ENCODE measurements at regions not wholly inside any gene's neighbourhood (a gene's known extent, or its start where the extent isn't known, plus 50 kb on each side); places are given as distances from the start of the nearest gene placed in this dataset.

DNA sequence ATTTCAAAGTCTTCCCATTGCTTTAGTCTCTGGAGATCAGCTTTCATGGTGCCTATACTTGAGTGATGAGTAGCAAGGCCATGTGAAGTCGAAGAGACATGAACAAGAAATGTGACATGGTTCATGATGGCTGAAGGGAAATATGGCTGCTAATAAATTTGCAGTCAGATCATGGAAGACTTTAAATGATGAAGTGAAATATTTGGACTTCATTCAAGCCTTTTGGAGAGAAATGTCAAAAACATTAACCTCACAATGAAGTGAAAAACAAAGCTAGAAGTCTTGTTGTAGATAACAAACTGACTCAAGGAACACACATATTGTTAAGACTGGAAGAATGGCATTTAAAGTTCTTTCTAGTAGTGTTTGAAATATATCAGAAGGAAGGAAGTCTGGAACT is 120.3 kb upstream of the CCDC54 start:
- 0 to 2% methylated on average over 1 of the region's 1 CpG for WGBS, 2 experiments
- Histone ChIP-seq H3K36me3 (ENCODE audit: control insufficient read depth, insufficient read depth, low read length) (no peaks in the 10 kb centered on the region), H3K4me1 (ENCODE audit: control insufficient read depth, insufficient read depth, low read length) (no peaks in the 10 kb centered on the region), H3K4me3 (ENCODE audit: insufficient read depth, low read depth, low read length) (no peak overlapping the region), H3K27ac (ENCODE audit: insufficient read depth, low read depth, low read length, poor library complexity, severe bottlenecking) (no peak overlapping the region), H3K27me3 (ENCODE audit: control insufficient read depth, insufficient read depth, low read length, poor library complexity, severe bottlenecking) (no peaks in the 10 kb centered on the region), H3K9me3 (ENCODE audit: control insufficient read depth, low read length) (no peaks in the 10 kb centered on the region)

DNA sequence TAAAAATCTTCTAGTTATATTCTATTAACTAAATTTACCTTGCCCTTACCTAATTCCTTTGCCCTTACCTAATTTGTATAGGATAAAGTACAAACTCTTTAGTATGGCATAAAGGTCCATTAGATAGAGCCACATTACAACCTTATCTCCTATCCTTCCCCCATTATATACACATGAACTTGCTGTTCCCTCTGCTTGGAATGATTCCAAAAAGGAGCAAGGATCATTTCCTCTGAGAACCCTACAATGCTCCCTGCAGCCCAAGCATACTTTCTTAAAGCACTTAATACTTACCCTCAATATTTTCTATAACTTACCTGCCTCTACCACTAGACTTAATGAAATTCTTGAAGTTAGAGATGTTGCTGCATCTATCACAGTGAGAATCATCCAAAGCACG is 118.9 kb upstream of the CCDC54 start:
- 92 to 100% methylated on average over 1 of the region's 1 CpG for WGBS, 2 experiments
- H3K36me3 ChIP-seq (ENCODE audit: control insufficient read depth, insufficient read depth, low read length): no peaks in the 10 kb centered on the region
- H3K9me3 ChIP-seq (ENCODE audit: control insufficient read depth, low read length): no peaks in the 10 kb centered on the region
- no peak overlapping the region for H3K27ac ChIP-seq (ENCODE audit: insufficient read depth, low read depth, low read length, poor library complexity, severe bottlenecking)
- no peaks in the 10 kb centered on the region for H3K4me1 ChIP-seq (ENCODE audit: control insufficient read depth, insufficient read depth, low read length)
- H3K27me3 ChIP-seq (ENCODE audit: control insufficient read depth, insufficient read depth, low read length, poor library complexity, severe bottlenecking): no peaks in the 10 kb centered on the region
- H3K4me3 ChIP-seq (ENCODE audit: insufficient read depth, low read depth, low read length): no peak overlapping the region

DNA sequence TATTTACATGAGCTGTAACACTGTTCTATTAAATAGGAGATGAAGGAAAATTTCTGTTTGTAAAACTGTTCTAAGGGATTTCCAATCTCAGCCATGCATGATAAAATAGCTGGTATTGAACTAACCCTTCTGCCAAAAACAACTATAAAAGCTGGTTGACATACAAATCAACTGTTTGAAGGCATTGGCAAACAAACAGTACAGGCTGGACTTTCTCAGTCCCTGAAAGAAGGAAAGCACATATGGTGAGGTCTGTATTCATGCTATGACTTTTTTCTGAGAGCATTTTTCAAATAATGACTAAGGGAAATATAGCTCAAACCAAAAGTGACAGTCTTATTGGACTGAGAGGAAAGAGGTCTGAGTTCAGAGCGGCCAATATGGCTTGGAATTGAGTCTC is 117.0 kb upstream of the CCDC54 start:
- WGBS, 2 experiments: 92% methylated on average over 1 of the region's 1 CpG; no CpG with 5 or more reads in 1 of the 2 experiments
- Histone ChIP-seq H3K27me3 (ENCODE audit: control insufficient read depth, insufficient read depth, low read length, poor library complexity, severe bottlenecking) (no peaks in the 10 kb centered on the region), H3K9me3 (ENCODE audit: control insufficient read depth, low read length) (no peaks in the 10 kb centered on the region)

DNA sequence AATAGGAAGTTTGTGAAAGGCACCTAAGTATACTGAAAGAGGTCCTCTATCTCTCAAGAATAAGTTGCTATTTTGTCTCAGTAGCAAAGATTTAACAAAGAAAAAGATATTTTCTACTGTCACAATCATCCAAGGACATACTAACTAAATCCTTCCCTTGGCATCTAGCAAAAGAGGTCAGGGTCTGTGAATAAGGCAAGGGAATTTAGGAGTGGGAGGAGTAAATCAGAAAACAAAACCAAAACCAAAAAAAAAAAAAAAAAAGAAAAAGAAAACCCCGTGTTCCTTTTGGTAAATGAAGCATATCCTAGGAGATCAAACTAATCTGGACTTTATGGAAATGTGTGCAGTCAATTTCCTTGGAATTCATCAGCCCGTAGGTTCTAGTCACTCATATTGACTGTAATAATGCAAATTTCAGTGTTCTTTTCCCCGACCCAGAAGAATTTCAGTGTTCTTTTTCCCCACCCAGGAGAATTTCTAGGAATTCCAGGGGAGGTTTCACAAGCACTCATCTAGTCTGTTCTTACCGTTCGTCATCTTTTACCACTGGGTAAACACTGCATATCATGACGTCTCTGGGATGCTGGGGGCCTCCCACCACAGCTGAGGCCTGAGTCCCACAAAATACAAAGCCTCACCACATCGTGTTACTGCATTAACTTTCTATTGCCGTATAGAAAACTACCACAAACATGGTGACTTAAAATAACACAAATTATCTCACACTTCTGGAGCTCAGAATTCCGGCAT is 113.8 kb upstream of the CCDC54 start:
- H3K36me3 ChIP-seq (ENCODE audit: control insufficient read depth, insufficient read depth, low read length): no peaks in the 10 kb centered on the region
- H3K4me1 ChIP-seq (ENCODE audit: control insufficient read depth, insufficient read depth, low read length): no peaks in the 10 kb centered on the region
- no peaks in the 10 kb centered on the region for H3K27me3 ChIP-seq (ENCODE audit: control insufficient read depth, insufficient read depth, low read length, poor library complexity, severe bottlenecking)
- H3K27ac ChIP-seq (ENCODE audit: insufficient read depth, low read depth, low read length, poor library complexity, severe bottlenecking): no peak overlapping the region
- no peak overlapping the region for H3K4me3 ChIP-seq (ENCODE audit: insufficient read depth, low read depth, low read length)
- no peaks in the 10 kb centered on the region for H3K9me3 ChIP-seq (ENCODE audit: control insufficient read depth, low read length)
- 83 to 93% methylated on average over 9 of the region's 9 CpGs for WGBS, 2 experiments

More for the DNA sequence above, 117.0 kb upstream of the CCDC54 start:
- Histone ChIP-seq H3K4me3 (ENCODE audit: insufficient read depth, low read depth, low read length) (no peak overlapping the region), H3K36me3 (ENCODE audit: control insufficient read depth, insufficient read depth, low read length) (no peaks in the 10 kb centered on the region), H3K27ac (ENCODE audit: insufficient read depth, low read depth, low read length, poor library complexity, severe bottlenecking) (no peak overlapping the region), H3K4me1 (ENCODE audit: control insufficient read depth, insufficient read depth, low read length) (no peaks in the 10 kb centered on the region)

DNA sequence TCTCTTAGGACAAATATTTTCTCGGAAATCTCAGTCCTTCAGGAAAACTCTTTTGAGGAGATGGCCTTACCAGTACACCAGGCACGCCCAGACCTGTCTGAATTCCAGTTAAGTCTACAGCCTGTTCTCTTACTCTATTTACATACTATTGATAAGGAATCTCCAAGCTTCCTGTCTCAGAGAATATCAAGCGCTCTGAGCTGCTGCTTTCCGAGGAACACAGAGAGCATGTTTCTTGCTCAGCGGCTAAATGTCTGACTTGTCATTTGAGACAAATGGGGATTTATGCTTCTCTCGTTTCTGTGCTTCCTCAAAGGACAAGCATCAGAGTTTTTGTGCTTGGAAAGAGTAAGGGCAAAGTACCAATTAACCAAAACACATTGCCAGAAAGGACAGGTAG is 112.4 kb upstream of the CCDC54 start:
- Histone ChIP-seq H3K9me3 (ENCODE audit: control insufficient read depth, low read length) (no peaks in the 10 kb centered on the region), H3K36me3 (ENCODE audit: control insufficient read depth, insufficient read depth, low read length) (no peaks in the 10 kb centered on the region), H3K4me3 (ENCODE audit: insufficient read depth, low read depth, low read length) (no peak overlapping the region), H3K27me3 (ENCODE audit: control insufficient read depth, insufficient read depth, low read length, poor library complexity, severe bottlenecking) (no peaks in the 10 kb centered on the region), H3K27ac (ENCODE audit: insufficient read depth, low read depth, low read length, poor library complexity, severe bottlenecking) (no peak overlapping the region), H3K4me1 (ENCODE audit: control insufficient read depth, insufficient read depth, low read length) (no peaks in the 10 kb centered on the region)
- 70 to 75% methylated on average over 6 of the region's 6 CpGs for WGBS, 2 experiments

DNA sequence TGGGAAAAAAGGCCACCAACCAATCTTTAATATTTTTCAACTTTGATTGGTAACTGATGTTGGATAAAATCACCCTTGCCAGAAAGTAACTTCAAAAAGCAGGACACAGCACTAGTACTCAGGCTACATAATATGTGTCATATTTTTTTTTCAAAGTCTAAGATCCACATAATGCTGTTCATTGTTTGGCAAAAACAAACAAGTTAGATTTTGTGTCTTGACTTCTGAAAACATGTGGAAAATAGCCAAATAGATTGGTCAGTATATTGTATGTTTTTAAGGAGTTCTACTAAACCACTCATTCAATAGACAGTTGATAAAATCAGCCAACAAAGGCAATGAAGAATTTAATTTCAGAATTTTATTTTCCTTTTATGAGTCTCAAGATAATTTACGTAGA is 111.7 kb upstream of the CCDC54 start:
- Histone ChIP-seq H3K27me3 (ENCODE audit: control insufficient read depth, insufficient read depth, low read length, poor library complexity, severe bottlenecking) (no peaks in the 10 kb centered on the region), H3K4me1 (ENCODE audit: control insufficient read depth, insufficient read depth, low read length) (no peaks in the 10 kb centered on the region), H3K36me3 (ENCODE audit: control insufficient read depth, insufficient read depth, low read length) (no peaks in the 10 kb centered on the region), H3K27ac (ENCODE audit: insufficient read depth, low read depth, low read length, poor library complexity, severe bottlenecking) (no peak overlapping the region), H3K9me3 (ENCODE audit: control insufficient read depth, low read length) (no peaks in the 10 kb centered on the region), H3K4me3 (ENCODE audit: insufficient read depth, low read depth, low read length) (no peak overlapping the region)
- no CpG with 5 or more reads among the region's 1 CpG for WGBS, 2 experiments

DNA sequence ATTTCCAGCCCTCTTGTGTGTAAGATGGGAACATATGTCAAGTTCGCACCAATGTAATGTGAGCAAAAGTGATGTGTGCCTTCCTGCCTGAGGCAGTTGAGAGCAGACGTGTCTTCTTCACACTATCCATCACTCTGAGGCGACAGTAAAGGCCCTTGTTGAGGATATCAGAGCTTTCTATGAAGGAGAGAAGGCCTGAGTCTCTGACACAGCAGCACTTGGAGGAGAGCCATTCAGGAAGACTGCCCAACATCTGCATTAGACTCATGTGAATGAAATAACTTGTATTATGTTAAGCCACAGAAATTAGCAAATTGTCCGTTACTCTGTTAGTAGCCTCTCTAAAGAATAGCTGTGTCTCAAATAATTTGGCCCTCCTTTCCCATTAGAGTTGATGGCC is 108.8 kb upstream of the CCDC54 start:
- Histone ChIP-seq H3K27me3 (ENCODE audit: control insufficient read depth, insufficient read depth, low read length, poor library complexity, severe bottlenecking) (no peaks in the 10 kb centered on the region), H3K27ac (ENCODE audit: insufficient read depth, low read depth, low read length, poor library complexity, severe bottlenecking) (no peak overlapping the region), H3K4me1 (ENCODE audit: control insufficient read depth, insufficient read depth, low read length) (no peaks in the 10 kb centered on the region), H3K4me3 (ENCODE audit: insufficient read depth, low read depth, low read length) (no peak overlapping the region), H3K36me3 (ENCODE audit: control insufficient read depth, insufficient read depth, low read length) (no peaks in the 10 kb centered on the region), H3K9me3 (ENCODE audit: control insufficient read depth, low read length) (no peaks in the 10 kb centered on the region)
- WGBS, 2 experiments: 92 to 94% methylated on average over 4 of the region's 4 CpGs

DNA sequence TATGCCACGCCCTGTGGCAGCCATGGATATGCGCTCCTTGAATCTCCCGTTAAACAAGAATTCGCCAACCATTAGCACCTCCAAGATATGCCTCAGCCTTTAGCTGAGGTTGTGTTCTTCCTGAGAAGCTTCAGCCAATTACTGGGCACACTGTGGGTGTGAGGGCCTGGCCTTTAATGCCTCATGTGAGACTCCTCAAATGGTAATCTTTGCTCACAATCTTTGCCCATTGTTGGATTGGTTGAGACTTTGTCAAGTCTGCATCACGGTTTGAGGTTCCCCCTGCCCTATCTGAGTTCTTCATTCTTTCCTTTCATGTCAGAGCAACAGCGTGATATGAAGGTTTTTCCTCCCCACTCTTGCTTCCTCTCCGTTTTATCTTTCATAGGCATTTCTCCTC is 108.1 kb upstream of the CCDC54 start:
- H3K27ac ChIP-seq (ENCODE audit: insufficient read depth, low read depth, low read length, poor library complexity, severe bottlenecking): no peak overlapping the region
- H3K9me3 ChIP-seq (ENCODE audit: control insufficient read depth, low read length): no peaks in the 10 kb centered on the region
- no peak overlapping the region for H3K4me3 ChIP-seq (ENCODE audit: insufficient read depth, low read depth, low read length)
- H3K4me1 ChIP-seq (ENCODE audit: control insufficient read depth, insufficient read depth, low read length): no peaks in the 10 kb centered on the region
- WGBS, 2 experiments: 92 to 97% methylated on average over 7 of the region's 7 CpGs
- H3K27me3 ChIP-seq (ENCODE audit: control insufficient read depth, insufficient read depth, low read length, poor library complexity, severe bottlenecking): no peaks in the 10 kb centered on the region
- no peaks in the 10 kb centered on the region for H3K36me3 ChIP-seq (ENCODE audit: control insufficient read depth, insufficient read depth, low read length)

DNA sequence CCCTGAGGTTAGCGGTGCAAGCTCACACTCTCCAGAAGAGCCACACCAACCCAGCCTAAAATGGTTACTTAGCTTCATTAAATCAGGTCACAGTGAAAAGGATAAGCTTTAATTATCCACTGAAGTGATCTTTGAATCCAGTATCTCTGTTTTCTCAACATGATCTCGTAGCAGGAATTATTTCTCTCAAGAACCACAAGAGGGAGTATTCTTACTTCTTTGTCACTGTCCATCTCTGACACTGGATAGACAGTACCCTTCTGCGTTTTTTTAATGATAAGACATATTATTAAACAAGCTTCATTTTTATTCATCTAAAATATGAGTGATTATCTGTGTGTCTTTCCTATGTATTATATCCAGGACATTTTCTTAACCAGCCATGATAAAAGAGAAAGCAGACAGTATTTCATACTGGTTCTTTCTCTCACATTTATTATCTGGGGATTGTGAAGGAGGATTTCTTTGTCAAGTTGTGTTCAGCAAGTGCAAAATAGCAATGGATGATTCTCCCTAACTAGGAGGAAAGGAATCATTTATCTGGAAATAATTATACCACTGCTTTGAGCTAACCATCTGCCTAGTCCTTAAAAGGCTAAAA is 105.4 kb upstream of the CCDC54 start:
- 47 to 52% methylated on average over 2 of the region's 3 CpGs for WGBS, 2 experiments
- Histone ChIP-seq H3K27ac (ENCODE audit: insufficient read depth, low read depth, low read length, poor library complexity, severe bottlenecking) (no peak overlapping the region), H3K4me3 (ENCODE audit: insufficient read depth, low read depth, low read length) (no peak overlapping the region), H3K36me3 (ENCODE audit: control insufficient read depth, insufficient read depth, low read length) (no peaks in the 10 kb centered on the region), H3K9me3 (ENCODE audit: control insufficient read depth, low read length) (no peaks in the 10 kb centered on the region), H3K27me3 (ENCODE audit: control insufficient read depth, insufficient read depth, low read length, poor library complexity, severe bottlenecking) (no peaks in the 10 kb centered on the region), H3K4me1 (ENCODE audit: control insufficient read depth, insufficient read depth, low read length) (no peaks in the 10 kb centered on the region)

DNA sequence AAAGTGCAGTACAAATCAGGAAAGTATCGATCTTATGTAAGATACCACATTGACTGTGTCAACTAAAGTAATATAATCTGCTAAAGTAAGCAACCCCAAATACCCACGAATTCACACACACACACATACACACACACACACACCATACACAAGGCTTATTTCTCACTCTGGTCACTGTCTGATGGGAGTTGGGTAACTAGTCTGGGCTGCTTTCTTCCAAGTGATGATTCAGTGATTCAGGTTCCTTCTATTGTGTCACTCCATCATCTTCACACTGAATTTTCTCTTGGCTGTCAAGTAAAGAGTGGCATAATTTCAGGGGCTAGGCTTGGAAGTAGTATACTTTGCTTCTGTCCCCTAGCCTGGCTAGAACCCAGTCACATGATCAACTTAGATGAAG is 104.8 kb upstream of the CCDC54 start:
- no peaks in the 10 kb centered on the region for H3K9me3 ChIP-seq (ENCODE audit: control insufficient read depth, low read length)
- WGBS, 2 experiments: 86 to 94% methylated on average over 2 of the region's 2 CpGs
- H3K27ac ChIP-seq (ENCODE audit: insufficient read depth, low read depth, low read length, poor library complexity, severe bottlenecking): no peak overlapping the region
- no peaks in the 10 kb centered on the region for H3K36me3 ChIP-seq (ENCODE audit: control insufficient read depth, insufficient read depth, low read length)
- H3K4me1 ChIP-seq (ENCODE audit: control insufficient read depth, insufficient read depth, low read length): no peaks in the 10 kb centered on the region
- no peaks in the 10 kb centered on the region for H3K27me3 ChIP-seq (ENCODE audit: control insufficient read depth, insufficient read depth, low read length, poor library complexity, severe bottlenecking)
- no peak overlapping the region for H3K4me3 ChIP-seq (ENCODE audit: insufficient read depth, low read depth, low read length)
